Suprapubic skin (tissue), 4 donors: ENCODE measurements at regions not wholly inside any gene's neighbourhood (a gene's known extent, or its start where the extent isn't known, plus 50 kb on each side); places are given as distances from the start of the nearest gene placed in this dataset.
"Not testable (repeated sequence)": the region's sequence is repeated elsewhere in the genome, so short reads cannot be mapped to it uniquely, and the experiment has no call there.

Experiments
- DNase-seq, 2 donors: peaks; one replicate each; pipeline ENCODE4 v3.0.0-alpha.2; 2019; ENCODE audit warnings: low spot score in 2 of 2
- H3K27ac ChIP-seq: fragments of 200-600 bp; sonication (generic); one replicate; pipeline ENCODE4 v1.5.1; 2019
- H3K27me3 ChIP-seq: fragments of 200-600 bp; sonication (generic); one replicate; pipeline ENCODE4 v1.5.1; 2019
- H3K36me3 ChIP-seq: fragments of 200-600 bp; sonication (generic); one replicate; pipeline ENCODE4 v1.5.1; 2019
- H3K4me1 ChIP-seq: fragments of 200-600 bp; sonication (generic); one replicate; pipeline ENCODE4 v1.5.1; 2019
- H3K4me3 ChIP-seq: fragments of 200-600 bp; sonication (generic); one replicate; pipeline ENCODE4 v1.5.1; 2019; ENCODE audit warnings: mild to moderate bottlenecking
- H3K9me3 ChIP-seq: fragments of 200-600 bp; sonication (generic); one replicate; pipeline ENCODE4 v1.5.1; 2019
- EP300 ChIP-seq: sonication (generic); formaldehyde crosslinking; IDR thresholded peaks from one replicate; pipeline ENCODE4 v1.6.1; 2017; ENCODE audit warnings: antibody characterized with exemption
- POLR2A ChIP-seq, 2 donors: fragments of 450-650 bp; IDR thresholded peaks; one replicate each; pipeline ENCODE4 v1.6.1; 2017; ENCODE audit warnings: antibody characterized with exemption in 2 of 2, mild to moderate bottlenecking in 2 of 2, moderate library complexity in 2 of 2
- POLR2AphosphoS5 ChIP-seq, 3 donors: sonication (generic); formaldehyde crosslinking; IDR thresholded peaks; one replicate each; pipeline ENCODE4 v1.6.1; 2017; ENCODE audit warnings: antibody characterized with exemption in 3 of 3
- WGBS: methylation state at CpG from one replicate; pipeline ENCODE4 v1.1.5; 2018; 5-methylcytosine and 5-hydroxymethylcytosine counted together
- TF ChIP-seq, protein P1 (sequence below), 2 donors: fragments of 200-600 bp in 1 of 2; fragments of 450-650 bp in 1 of 2; sonication (generic) in 1 of 2; IDR thresholded peaks; one replicate each; pipeline ENCODE4 v1.5.1; 2016 to 2019; ENCODE audit warnings: antibody characterized with exemption in 2 of 2, mild to moderate bottlenecking in 1 of 2, moderate library complexity in 1 of 2

DNA sequence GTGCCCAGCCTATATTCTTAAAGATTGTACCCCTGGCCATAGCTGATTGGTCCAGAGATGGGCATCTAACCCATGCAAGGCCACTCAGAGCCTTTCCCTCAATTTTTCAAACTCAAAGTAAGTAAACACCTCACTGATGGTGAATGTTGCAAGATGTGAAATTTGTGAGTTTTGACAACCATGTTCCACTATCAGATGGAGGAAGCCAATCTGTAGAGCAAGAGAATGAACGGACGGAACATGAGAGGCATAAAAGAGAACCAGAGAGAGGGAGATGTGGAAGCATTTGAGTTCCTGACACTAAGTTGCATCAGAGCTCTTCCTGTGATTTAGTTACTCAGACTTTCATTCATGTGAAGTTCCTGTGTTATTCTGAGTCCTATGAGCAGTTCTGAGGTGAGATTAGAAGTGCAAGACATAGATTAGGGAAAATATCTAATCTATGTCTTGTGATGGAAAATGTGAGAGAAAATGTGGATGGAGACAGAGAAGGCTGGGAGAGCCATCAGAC lies 73.3 kb downstream of the PRSS23 start:
- Histone ChIP-seq H3K27ac (no peak overlapping the region), H3K36me3 (no peaks in the 10 kb centered on the region)
- WGBS: 91% methylated on average over 2 of the region's 2 CpGs

DNA sequence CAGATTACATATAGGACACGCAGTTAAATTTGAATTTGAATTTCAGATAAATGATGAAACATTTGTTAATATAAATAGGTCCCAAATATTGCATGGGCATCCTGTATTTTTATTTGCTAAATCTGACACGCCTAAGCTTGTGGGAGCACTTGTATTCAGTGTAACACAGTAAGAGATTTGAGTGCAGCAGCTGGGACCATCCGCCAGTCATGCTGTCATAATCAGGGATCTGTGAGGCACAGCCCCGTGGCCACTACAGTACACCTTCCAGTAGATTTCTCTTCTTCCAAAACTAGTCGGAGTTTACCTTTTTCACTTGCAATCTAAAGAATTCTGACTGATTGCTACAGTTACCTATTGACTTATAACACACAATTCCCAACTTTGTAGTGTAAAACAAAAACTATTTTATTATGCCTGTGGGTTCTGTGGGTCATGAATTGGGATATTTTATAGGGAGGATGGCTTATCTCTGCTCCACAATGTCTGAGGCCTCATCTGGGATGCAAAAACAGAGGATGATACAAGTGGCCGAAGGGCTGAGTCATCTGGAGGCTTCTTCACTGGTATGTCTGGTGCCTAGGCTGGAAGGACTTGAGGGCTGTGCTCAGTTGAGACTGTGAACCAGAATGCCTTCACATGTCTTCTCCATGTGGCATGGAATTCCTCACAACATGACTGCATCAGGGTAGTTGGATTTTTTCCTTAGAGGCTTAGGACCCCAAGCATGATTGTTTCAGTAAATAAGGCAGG lies 74.1 kb downstream of the PRSS23 start:
- H3K4me3 ChIP-seq: no peak overlapping the region
- TF ChIP-seq POLR2A (IDR thresholded peaks at IDR 0.05): no peak
- TF ChIP-seq, protein P1, sequence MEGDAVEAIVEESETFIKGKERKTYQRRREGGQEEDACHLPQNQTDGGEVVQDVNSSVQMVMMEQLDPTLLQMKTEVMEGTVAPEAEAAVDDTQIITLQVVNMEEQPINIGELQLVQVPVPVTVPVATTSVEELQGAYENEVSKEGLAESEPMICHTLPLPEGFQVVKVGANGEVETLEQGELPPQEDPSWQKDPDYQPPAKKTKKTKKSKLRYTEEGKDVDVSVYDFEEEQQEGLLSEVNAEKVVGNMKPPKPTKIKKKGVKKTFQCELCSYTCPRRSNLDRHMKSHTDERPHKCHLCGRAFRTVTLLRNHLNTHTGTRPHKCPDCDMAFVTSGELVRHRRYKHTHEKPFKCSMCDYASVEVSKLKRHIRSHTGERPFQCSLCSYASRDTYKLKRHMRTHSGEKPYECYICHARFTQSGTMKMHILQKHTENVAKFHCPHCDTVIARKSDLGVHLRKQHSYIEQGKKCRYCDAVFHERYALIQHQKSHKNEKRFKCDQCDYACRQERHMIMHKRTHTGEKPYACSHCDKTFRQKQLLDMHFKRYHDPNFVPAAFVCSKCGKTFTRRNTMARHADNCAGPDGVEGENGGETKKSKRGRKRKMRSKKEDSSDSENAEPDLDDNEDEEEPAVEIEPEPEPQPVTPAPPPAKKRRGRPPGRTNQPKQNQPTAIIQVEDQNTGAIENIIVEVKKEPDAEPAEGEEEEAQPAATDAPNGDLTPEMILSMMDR (IDR thresholded peaks at IDR 0.05): no peak
- no peak for TF ChIP-seq POLR2AphosphoS5 (IDR thresholded peaks at IDR 0.05)
- no peak for TF ChIP-seq EP300
- H3K36me3 ChIP-seq: no peaks in the 10 kb centered on the region
- no peak for DNase-seq
- no peaks in the 10 kb centered on the region for H3K27me3 ChIP-seq
- 84% methylated on average over 6 of the region's 6 CpGs for WGBS
- no peak overlapping the region for H3K27ac ChIP-seq
- H3K4me1 ChIP-seq: no peaks in the 10 kb centered on the region
- no peaks in the 10 kb centered on the region for H3K9me3 ChIP-seq

More for the DNA sequence above, 73.3 kb downstream of the PRSS23 start:
- no peaks in the 10 kb centered on the region for H3K9me3 ChIP-seq
- no peak overlapping the region for H3K4me3 ChIP-seq
- H3K4me1 ChIP-seq: no peaks in the 10 kb centered on the region
- no peak for TF ChIP-seq POLR2AphosphoS5 (IDR thresholded peaks at IDR 0.05)
- TF ChIP-seq EP300: no peak
- TF ChIP-seq, protein P1 (IDR thresholded peaks at IDR 0.05): no peak
- TF ChIP-seq POLR2A (IDR thresholded peaks at IDR 0.05): no peak
- no peak for DNase-seq
- no peaks in the 10 kb centered on the region for H3K27me3 ChIP-seq

DNA sequence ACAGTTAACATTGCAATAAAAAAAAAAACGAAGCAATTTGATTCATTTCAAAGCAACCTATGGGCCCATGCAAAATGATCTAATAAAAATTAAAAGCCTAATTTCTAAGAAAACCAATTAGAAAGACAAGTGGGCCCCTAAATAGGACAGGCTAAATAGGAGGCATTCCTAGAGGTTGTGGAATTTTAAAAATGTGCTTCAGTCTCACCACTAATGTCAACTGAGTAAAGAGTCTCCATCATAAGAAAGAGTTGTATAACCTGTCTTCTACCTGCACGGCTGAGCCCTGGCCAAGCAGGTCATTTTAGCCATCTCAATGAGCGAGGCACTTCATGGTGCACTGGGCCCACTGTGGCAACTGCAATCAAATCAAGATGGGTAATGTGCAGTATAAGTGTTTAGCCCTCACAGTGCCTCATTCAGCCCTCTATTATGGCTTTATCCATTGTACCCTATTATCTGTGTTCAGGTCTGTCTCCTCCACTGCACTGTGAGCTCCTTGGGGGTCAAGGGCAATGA lies 76.4 kb downstream of the PRSS23 start:
- H3K4me3 ChIP-seq: no peak overlapping the region
- no peaks in the 10 kb centered on the region for H3K9me3 ChIP-seq
- no peak for TF ChIP-seq POLR2A (IDR thresholded peaks at IDR 0.05)
- no peak for TF ChIP-seq EP300
- TF ChIP-seq, protein P1 (IDR thresholded peaks at IDR 0.05): no peak
- TF ChIP-seq POLR2AphosphoS5 (IDR thresholded peaks at IDR 0.05): no peak
- H3K4me1 ChIP-seq: no peaks in the 10 kb centered on the region
- no peaks in the 10 kb centered on the region for H3K27me3 ChIP-seq
- DNase-seq: no peak
- WGBS: 85% methylated on average over 3 of the region's 3 CpGs
- no peak overlapping the region for H3K27ac ChIP-seq
- H3K36me3 ChIP-seq: no peaks in the 10 kb centered on the region

DNA sequence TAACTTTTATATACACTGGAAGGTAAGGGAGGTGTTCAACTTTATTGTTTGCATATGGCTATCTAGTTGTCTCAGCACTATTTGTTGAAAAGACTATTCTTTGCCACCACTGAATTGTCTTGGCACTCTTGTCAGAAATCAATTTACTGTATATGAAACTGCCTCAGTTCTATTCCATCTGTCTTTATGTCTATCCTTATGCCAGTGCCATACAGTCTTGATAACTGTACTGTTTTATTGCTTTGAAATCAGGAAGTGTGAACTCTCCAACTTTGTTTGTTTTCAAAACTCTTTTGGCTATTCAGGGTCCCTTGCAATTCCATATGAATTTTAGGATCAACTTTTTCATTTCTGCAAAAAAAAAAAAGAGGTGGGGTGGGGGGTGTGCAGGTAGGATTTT lies 77.2 kb downstream of the PRSS23 start:
- H3K4me3 ChIP-seq: no peak overlapping the region
- no peak for DNase-seq
- H3K4me1 ChIP-seq: no peaks in the 10 kb centered on the region
- no peak for TF ChIP-seq EP300
- no peak for TF ChIP-seq POLR2A (IDR thresholded peaks at IDR 0.05)
- TF ChIP-seq, protein P1 (IDR thresholded peaks at IDR 0.05): no peak
- TF ChIP-seq POLR2AphosphoS5 (IDR thresholded peaks at IDR 0.05): no peak
- H3K9me3 ChIP-seq: no peaks in the 10 kb centered on the region
- H3K27me3 ChIP-seq: no peaks in the 10 kb centered on the region
- no peak overlapping the region for H3K27ac ChIP-seq
- no peaks in the 10 kb centered on the region for H3K36me3 ChIP-seq

DNA sequence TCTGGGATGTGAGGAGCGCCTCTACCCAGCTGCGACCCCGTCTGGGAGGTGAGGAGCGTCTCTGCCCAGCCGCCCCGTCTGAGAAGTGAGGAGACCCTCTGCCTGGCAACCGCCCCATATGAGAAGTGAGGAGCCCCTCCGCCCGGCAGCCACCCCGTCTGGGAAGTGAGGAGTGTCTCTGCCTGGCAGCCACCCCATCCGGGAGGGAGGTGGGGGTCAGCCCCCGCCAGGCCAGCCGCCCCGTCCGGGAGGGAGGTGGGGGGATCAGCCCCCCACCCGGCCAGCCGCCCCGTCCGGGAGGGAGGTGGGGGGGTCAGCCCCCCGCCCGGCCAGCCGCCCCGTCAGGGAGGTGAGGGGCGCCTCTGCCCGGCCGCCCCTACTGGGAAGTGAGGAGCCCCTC lies 76.0 kb downstream of the FZD4 start:
- H3K4me3 ChIP-seq, DNase-seq, H3K36me3 ChIP-seq, H3K4me1 ChIP-seq, H3K27ac ChIP-seq, H3K9me3 ChIP-seq, H3K27me3 ChIP-seq: not testable (repeated sequence)
- WGBS: no CpG with 5 or more reads among the region's 26 CpGs
